ENCODE measurements at regions not wholly inside any gene's neighbourhood (a gene's known extent, or its start where the extent isn't known, plus 50 kb on each side); places are given as distances from the start of the nearest gene placed in this dataset.

- TF ChIP-seq EZH2 (IDR thresholded peaks at IDR 0.05; ENCODE audit: low read depth) = no peak
- no peak for TF ChIP-seq CTCF (conservative IDR thresholded peaks at IDR 0.05)
Measured at GRCh38 chr5:38148021-38148625, 110.2 kb upstream of the EGFLAM start.

Data from PC-9 (cell line).